ENCODE measurements at regions not wholly inside any gene's neighbourhood (a gene's known extent, or its start where the extent isn't known, plus 50 kb on each side); places are given as distances from the start of the nearest gene placed in this dataset.

GRCh38 chr7:118000480-118001202 lies 127.4 kb upstream of the CTTNBP2 start:
- no peak for TF ChIP-seq CTCF (IDR thresholded peaks at IDR 0.05; ENCODE audit: insufficient read depth, low read depth, low read length)
- TF ChIP-seq EZH2 (IDR thresholded peaks at IDR 0.05; ENCODE audit: insufficient read depth, low read length) = no peak

All from astrocyte (in vitro differentiated cells and primary cell).